ENCODE measurements at regions not wholly inside any gene's neighbourhood (a gene's known extent, or its start where the extent isn't known, plus 50 kb on each side); places are given as distances from the start of the nearest gene placed in this dataset.
A peak's percentile ranks its signal among the peaks of the same experiment; 100 is the strongest.

- TF ChIP-seq CTCF (conservative IDR thresholded peaks at IDR 0.05; ENCODE audit: low read depth, low read length) (no peak), EZH2 (IDR thresholded peaks at IDR 0.05; ENCODE audit: borderline replicate concordance, low read depth, low read length, poor library complexity, severe bottlenecking) (no peak)
- H3K36me3 ChIP-seq (ENCODE audit: insufficient read depth, low read length, poor library complexity, severe bottlenecking) = no peaks in the 10 kb centered on the region
- no peak overlapping the region for H3K27ac ChIP-seq (ENCODE audit: low read depth, low read length, poor library complexity, severe bottlenecking)
- peaks cover 8% of the 10 kb centered on the region for H3K27me3 ChIP-seq (replicated peaks; ENCODE audit: insufficient read depth, low read depth, low read length, poor library complexity)
- H3K4me1 ChIP-seq (ENCODE audit: insufficient read depth, low read length, poor library complexity, severe bottlenecking) = no peaks in the 10 kb centered on the region
- H3K9me3 ChIP-seq (ENCODE audit: low read depth, low read length, poor library complexity, severe bottlenecking) = peaks cover 9% of the 10 kb centered on the region
- no TSS peak for BruUV-seq (replicated peaks)
- intact Hi-C loops (cut with micrococcal nuclease; ENCODE audit: unreplicated experiment) = no loop called here
- CTCF ChIA-PET = no interaction called here
- no peak overlapping the region for H3K4me3 ChIP-seq (ENCODE audit: low read depth, low read length, poor library complexity, severe bottlenecking)
- POLR2A ChIA-PET (ENCODE audit: low non-redundant PET) = no interaction called here
- DNase-seq (ENCODE audit: low spot score) = no peak
Observed at GRCh38 chr12:108410689-108411088, 71.6 kb upstream of the CMKLR1 start.

- Histone ChIP-seq H3K9me3 (ENCODE audit: low read depth, low read length, poor library complexity, severe bottlenecking) (peaks cover 9% of the 10 kb centered on the region), H3K4me3 (ENCODE audit: low read depth, low read length, poor library complexity, severe bottlenecking) (no peak overlapping the region), H3K4me1 (ENCODE audit: insufficient read depth, low read length, poor library complexity, severe bottlenecking) (no peaks in the 10 kb centered on the region), H3K27me3 (replicated peaks; ENCODE audit: insufficient read depth, low read depth, low read length, poor library complexity) (peaks cover 8% of the 10 kb centered on the region), H3K36me3 (ENCODE audit: insufficient read depth, low read length, poor library complexity, severe bottlenecking) (no peaks in the 10 kb centered on the region), H3K27ac (ENCODE audit: low read depth, low read length, poor library complexity, severe bottlenecking) (no peak overlapping the region)
- TF ChIP-seq CTCF (conservative IDR thresholded peaks at IDR 0.05; ENCODE audit: low read depth, low read length) (no peak), EZH2 (IDR thresholded peaks at IDR 0.05; ENCODE audit: borderline replicate concordance, low read depth, low read length, poor library complexity, severe bottlenecking) (no peak)
- DNase-seq (ENCODE audit: low spot score) = no peak
- intact Hi-C loops (cut with micrococcal nuclease; ENCODE audit: unreplicated experiment) = no loop called here
- ChIA-PET CTCF (interaction anchor here (0.6 kb wide), 1 partner anchor 110 kb away, joined by 3 read pairs; no protein-coding TSS in a partner anchor), POLR2A (ENCODE audit: low non-redundant PET) (no interaction called here)
- no TSS peak for BruUV-seq (replicated peaks)
Observed at GRCh38 chr12:108409481-108409880, 70.4 kb upstream of the CMKLR1 start.

GRCh38 chr12:108403952-108404351 is 64.8 kb upstream of the CMKLR1 start:
- no peak for TF ChIP-seq CTCF (conservative IDR thresholded peaks at IDR 0.05; ENCODE audit: low read depth, low read length)
- TF ChIP-seq EZH2 (IDR thresholded peaks at IDR 0.05; ENCODE audit: borderline replicate concordance, low read depth, low read length, poor library complexity, severe bottlenecking) = no peak
- no peaks in the 10 kb centered on the region for H3K4me1 ChIP-seq (ENCODE audit: insufficient read depth, low read length, poor library complexity, severe bottlenecking)
- no peak overlapping the region for H3K27ac ChIP-seq (ENCODE audit: low read depth, low read length, poor library complexity, severe bottlenecking)
- H3K4me3 ChIP-seq (ENCODE audit: low read depth, low read length, poor library complexity, severe bottlenecking) = no peak overlapping the region
- no peaks in the 10 kb centered on the region for H3K36me3 ChIP-seq (ENCODE audit: insufficient read depth, low read length, poor library complexity, severe bottlenecking)
- POLR2A ChIA-PET (ENCODE audit: low non-redundant PET) = no interaction called here
- peak; percentile 21 for DNase-seq (ENCODE audit: low spot score)
- peaks cover 9% of the 10 kb centered on the region for H3K9me3 ChIP-seq (ENCODE audit: low read depth, low read length, poor library complexity, severe bottlenecking)
- peaks cover 4% of the 10 kb centered on the region for H3K27me3 ChIP-seq (replicated peaks; ENCODE audit: insufficient read depth, low read depth, low read length, poor library complexity)
- intact Hi-C loops (cut with micrococcal nuclease; ENCODE audit: unreplicated experiment) = no loop called here
- BruUV-seq (replicated peaks) = no TSS peak
- CTCF ChIA-PET = no interaction called here
